ENCODE measurements at regions not wholly inside any gene's neighbourhood (a gene's known extent, or its start where the extent isn't known, plus 50 kb on each side); places are given as distances from the start of the nearest gene placed in this dataset.

DNA sequence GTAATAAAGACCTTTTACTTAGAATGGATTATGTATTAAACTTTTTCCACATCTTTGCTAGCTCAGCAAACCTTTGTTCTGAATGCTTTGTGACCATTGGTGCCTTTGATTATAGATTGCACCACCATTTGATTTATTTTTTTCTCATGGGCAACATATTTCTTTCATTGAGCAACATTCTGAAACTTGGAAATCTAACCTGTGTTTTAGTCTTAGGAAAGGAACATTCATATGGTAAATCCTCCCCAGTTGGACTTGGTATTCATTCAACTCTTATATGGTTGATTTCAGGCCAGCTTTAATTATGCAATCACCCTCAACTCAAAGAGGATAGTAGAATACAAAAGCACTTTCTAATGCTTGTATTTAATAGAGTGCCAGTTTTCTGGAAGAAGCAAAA is 1077.9 kb upstream of the ZEB2 start:
- no peak overlapping the region for H3K27ac ChIP-seq (ENCODE audit: low read length)
- no peaks in the 10 kb centered on the region for H3K4me1 ChIP-seq (ENCODE audit: control insufficient read depth, insufficient read depth, low read length)
- no peaks in the 10 kb centered on the region for H3K27me3 ChIP-seq (ENCODE audit: control insufficient read depth, insufficient read depth, low read length)
- no TSS peak for BruUV-seq (replicated peaks)
- TF ChIP-seq, protein P1, sequence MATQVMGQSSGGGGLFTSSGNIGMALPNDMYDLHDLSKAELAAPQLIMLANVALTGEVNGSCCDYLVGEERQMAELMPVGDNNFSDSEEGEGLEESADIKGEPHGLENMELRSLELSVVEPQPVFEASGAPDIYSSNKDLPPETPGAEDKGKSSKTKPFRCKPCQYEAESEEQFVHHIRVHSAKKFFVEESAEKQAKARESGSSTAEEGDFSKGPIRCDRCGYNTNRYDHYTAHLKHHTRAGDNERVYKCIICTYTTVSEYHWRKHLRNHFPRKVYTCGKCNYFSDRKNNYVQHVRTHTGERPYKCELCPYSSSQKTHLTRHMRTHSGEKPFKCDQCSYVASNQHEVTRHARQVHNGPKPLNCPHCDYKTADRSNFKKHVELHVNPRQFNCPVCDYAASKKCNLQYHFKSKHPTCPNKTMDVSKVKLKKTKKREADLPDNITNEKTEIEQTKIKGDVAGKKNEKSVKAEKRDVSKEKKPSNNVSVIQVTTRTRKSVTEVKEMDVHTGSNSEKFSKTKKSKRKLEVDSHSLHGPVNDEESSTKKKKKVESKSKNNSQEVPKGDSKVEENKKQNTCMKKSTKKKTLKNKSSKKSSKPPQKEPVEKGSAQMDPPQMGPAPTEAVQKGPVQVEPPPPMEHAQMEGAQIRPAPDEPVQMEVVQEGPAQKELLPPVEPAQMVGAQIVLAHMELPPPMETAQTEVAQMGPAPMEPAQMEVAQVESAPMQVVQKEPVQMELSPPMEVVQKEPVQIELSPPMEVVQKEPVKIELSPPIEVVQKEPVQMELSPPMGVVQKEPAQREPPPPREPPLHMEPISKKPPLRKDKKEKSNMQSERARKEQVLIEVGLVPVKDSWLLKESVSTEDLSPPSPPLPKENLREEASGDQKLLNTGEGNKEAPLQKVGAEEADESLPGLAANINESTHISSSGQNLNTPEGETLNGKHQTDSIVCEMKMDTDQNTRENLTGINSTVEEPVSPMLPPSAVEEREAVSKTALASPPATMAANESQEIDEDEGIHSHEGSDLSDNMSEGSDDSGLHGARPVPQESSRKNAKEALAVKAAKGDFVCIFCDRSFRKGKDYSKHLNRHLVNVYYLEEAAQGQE (IDR thresholded peaks at IDR 0.05; ENCODE audit: insufficient read depth in 1 of 2, low read depth in 2 of 2, low read length in 1 of 2), result no peak
- TF ChIP-seq SIN3A (IDR thresholded peaks at IDR 0.05; ENCODE audit: borderline replicate concordance, insufficient read depth, low read depth, low read length) (no peak), CTCF (IDR thresholded peaks at IDR 0.05) (no peak), POLR2AphosphoS5 (IDR thresholded peaks at IDR 0.05; ENCODE audit: low read depth, low read length) (no peak), TCF7L2 (IDR thresholded peaks at IDR 0.05; ENCODE audit: low read depth, low read length) (no peak)
- H3K4me3 ChIP-seq (ENCODE audit: low read depth in 2 of 2, low read length in 2 of 2), result no peak overlapping the region
- H3K36me3 ChIP-seq (ENCODE audit: control insufficient read depth, insufficient read depth, low read length), result no peaks in the 10 kb centered on the region
- no peak for DNase-seq (ENCODE audit: low read depth, low spot score)
- no peaks in the 10 kb centered on the region for H3K9me3 ChIP-seq (ENCODE audit: control insufficient read depth, insufficient read depth, low read depth, low read length)
- CTCF ChIA-PET, result no interaction called here
- ATAC-seq, result no peak
- in situ Hi-C loops (cut with HindIII; ENCODE audit: low pct_unique_long_range_greater_than_20kb, low sequenced_read_pairs), result no loop called here
- POLR2A ChIA-PET, result no interaction called here
- intact Hi-C loops (cut with micrococcal nuclease; ENCODE audit: unreplicated experiment), result no loop called here

DNA sequence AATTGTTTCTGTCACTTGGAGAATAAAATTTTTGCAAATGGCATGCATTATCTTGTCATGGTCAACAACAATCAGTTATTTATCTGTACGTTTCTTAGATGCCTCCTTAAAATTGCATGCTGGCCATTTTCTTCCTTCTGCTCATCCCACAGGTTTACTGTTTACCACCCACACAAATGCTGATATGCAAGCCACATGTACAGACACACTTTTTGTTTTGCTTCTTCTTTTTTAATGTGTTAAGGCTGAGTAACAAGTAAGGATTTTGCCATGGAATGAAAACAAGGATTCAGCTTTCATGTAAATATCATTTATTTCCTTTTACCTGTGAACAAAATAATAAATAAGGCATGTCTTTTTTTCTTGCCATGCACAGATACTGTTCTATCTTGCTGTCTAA is 1077.1 kb upstream of the ZEB2 start:
- H3K27ac ChIP-seq (ENCODE audit: low read length), result no peak overlapping the region
- in situ Hi-C loops (cut with HindIII; ENCODE audit: low pct_unique_long_range_greater_than_20kb, low sequenced_read_pairs) (no loop called here), intact Hi-C loops (cut with micrococcal nuclease; ENCODE audit: unreplicated experiment) (no loop called here)
- H3K9me3 ChIP-seq (ENCODE audit: control insufficient read depth, insufficient read depth, low read depth, low read length), result no peaks in the 10 kb centered on the region
- H3K36me3 ChIP-seq (ENCODE audit: control insufficient read depth, insufficient read depth, low read length), result no peaks in the 10 kb centered on the region
- ChIA-PET CTCF (no interaction called here), POLR2A (no interaction called here)
- no peak for ATAC-seq
- H3K4me1 ChIP-seq (ENCODE audit: control insufficient read depth, insufficient read depth, low read length), result no peaks in the 10 kb centered on the region
- no TSS peak for BruUV-seq (replicated peaks)
- TF ChIP-seq CTCF (IDR thresholded peaks at IDR 0.05), result no peak
- TF ChIP-seq, protein P1 (IDR thresholded peaks at IDR 0.05; ENCODE audit: insufficient read depth in 1 of 2, low read depth in 2 of 2, low read length in 1 of 2), result no peak
- TF ChIP-seq POLR2AphosphoS5 (IDR thresholded peaks at IDR 0.05; ENCODE audit: low read depth, low read length), result no peak
- no peak for TF ChIP-seq TCF7L2 (IDR thresholded peaks at IDR 0.05; ENCODE audit: low read depth, low read length)
- TF ChIP-seq SIN3A (IDR thresholded peaks at IDR 0.05; ENCODE audit: borderline replicate concordance, insufficient read depth, low read depth, low read length), result no peak
- no peak for DNase-seq (ENCODE audit: low read depth, low spot score)
- no peak overlapping the region for H3K4me3 ChIP-seq (ENCODE audit: low read depth in 2 of 2, low read length in 2 of 2)
- H3K27me3 ChIP-seq (ENCODE audit: control insufficient read depth, insufficient read depth, low read length), result no peaks in the 10 kb centered on the region
